ENCODE measurements at regions not wholly inside any gene's neighbourhood (a gene's known extent, or its start where the extent isn't known, plus 50 kb on each side); places are given as distances from the start of the nearest gene placed in this dataset.
"Not testable (repeated sequence)": the region's sequence is repeated elsewhere in the genome, so short reads cannot be mapped to it uniquely, and the experiment has no call there.

DNA sequence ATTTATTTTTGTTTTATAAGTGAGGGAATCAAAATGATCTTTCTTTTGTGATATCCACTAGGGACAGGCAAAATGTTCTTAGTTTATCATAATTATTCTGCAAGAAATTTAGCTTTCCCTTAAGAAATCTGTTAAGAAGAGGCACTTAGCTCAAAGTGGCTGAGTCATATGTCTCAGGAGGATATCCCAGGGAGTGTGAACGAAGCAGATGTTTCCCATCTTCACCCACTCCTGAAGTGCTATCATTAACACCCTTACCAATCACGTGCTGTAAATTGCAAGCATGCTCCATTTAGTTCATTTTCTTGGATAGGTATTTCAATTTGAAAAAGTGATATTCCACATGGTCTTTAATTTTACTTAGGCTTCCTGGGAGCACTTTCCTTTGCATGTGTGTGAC lies 774.3 kb upstream of the TMEFF2 start:
- Histone ChIP-seq H3K9me3 (ENCODE audit: low read depth, low read length) (no peaks in the 10 kb centered on the region), H3K79me2 (ENCODE audit: insufficient read depth, low read length) (no peaks in the 10 kb centered on the region), H3K4me1 (ENCODE audit: insufficient read depth, low read length) (no peaks in the 10 kb centered on the region), H3K36me3 (ENCODE audit: insufficient read depth, low read length) (no peaks in the 10 kb centered on the region), H3K4me3 (ENCODE audit: insufficient read depth, low read length) (no peak overlapping the region), H3K27me3 (ENCODE audit: insufficient read depth, low read length) (no peaks in the 10 kb centered on the region), H3K4me2 (ENCODE audit: insufficient read depth, low read length) (no peak overlapping the region), H4K20me1 (ENCODE audit: insufficient read depth, low read length) (no peaks in the 10 kb centered on the region), H3K27ac (ENCODE audit: low read depth, low read length) (no peak overlapping the region), H2AFZ (ENCODE audit: low read length) (no peak overlapping the region)
- DNase-seq (ENCODE audit: insufficient read length, low spot score, missing footprints): no peak
- TF ChIP-seq, protein P1, sequence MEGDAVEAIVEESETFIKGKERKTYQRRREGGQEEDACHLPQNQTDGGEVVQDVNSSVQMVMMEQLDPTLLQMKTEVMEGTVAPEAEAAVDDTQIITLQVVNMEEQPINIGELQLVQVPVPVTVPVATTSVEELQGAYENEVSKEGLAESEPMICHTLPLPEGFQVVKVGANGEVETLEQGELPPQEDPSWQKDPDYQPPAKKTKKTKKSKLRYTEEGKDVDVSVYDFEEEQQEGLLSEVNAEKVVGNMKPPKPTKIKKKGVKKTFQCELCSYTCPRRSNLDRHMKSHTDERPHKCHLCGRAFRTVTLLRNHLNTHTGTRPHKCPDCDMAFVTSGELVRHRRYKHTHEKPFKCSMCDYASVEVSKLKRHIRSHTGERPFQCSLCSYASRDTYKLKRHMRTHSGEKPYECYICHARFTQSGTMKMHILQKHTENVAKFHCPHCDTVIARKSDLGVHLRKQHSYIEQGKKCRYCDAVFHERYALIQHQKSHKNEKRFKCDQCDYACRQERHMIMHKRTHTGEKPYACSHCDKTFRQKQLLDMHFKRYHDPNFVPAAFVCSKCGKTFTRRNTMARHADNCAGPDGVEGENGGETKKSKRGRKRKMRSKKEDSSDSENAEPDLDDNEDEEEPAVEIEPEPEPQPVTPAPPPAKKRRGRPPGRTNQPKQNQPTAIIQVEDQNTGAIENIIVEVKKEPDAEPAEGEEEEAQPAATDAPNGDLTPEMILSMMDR (IDR thresholded peaks at IDR 0.05; ENCODE audit: extremely low read depth, low read depth, low read length): no peak

DNA sequence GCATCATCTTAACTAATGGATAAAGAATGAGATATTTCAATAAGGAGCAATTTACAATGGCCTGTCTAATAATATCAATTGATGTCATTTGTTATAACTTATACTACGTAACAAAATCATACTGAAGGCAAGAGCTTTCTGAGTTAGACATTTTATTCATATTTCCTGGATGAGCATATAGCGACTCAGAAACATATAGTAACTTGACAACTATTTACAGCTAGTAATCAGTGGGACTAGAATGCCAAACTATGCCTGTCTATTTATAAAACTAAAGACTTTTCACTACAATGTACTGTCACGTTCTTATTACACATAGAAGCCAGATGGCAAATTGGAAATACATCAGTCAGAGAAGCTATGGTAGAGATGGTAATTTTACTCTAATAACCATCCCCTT lies 766.2 kb upstream of the TMEFF2 start:
- no peaks in the 10 kb centered on the region for H3K36me3 ChIP-seq (ENCODE audit: insufficient read depth, low read length)
- no peak for DNase-seq (ENCODE audit: insufficient read length, low spot score, missing footprints)
- no peak overlapping the region for H3K4me2 ChIP-seq (ENCODE audit: insufficient read depth, low read length)
- no peak overlapping the region for H3K27ac ChIP-seq (ENCODE audit: low read depth, low read length)
- H4K20me1 ChIP-seq (ENCODE audit: insufficient read depth, low read length): no peaks in the 10 kb centered on the region
- no peak overlapping the region for H3K4me3 ChIP-seq (ENCODE audit: insufficient read depth, low read length)
- TF ChIP-seq, protein P1 (IDR thresholded peaks at IDR 0.05; ENCODE audit: extremely low read depth, low read depth, low read length): no peak
- no peaks in the 10 kb centered on the region for H3K27me3 ChIP-seq (ENCODE audit: insufficient read depth, low read length)
- H3K4me1 ChIP-seq (ENCODE audit: insufficient read depth, low read length): no peaks in the 10 kb centered on the region
- H3K9me3 ChIP-seq (ENCODE audit: low read depth, low read length): no peaks in the 10 kb centered on the region
- no peaks in the 10 kb centered on the region for H3K79me2 ChIP-seq (ENCODE audit: insufficient read depth, low read length)
- no peak overlapping the region for H2AFZ ChIP-seq (ENCODE audit: low read length)

DNA sequence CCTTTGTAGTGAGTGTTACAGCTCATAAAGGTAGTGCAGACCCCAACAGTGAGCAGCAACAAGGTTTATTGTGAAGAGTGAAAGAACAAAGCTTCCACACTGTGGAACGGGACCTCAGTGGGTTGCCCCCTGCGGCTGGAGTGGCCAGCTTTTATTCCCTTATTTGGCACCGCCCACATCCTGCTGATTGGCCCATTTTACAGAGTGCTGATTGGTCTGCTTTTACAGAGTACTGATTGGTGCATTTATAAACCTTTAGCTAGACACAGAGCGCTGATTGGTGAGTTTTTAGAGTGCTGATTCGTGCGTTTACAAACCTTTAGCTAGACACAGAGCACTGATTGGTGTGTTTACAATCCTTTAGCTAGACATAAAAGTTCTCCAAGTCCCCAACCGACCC lies 763.9 kb upstream of the TMEFF2 start:
- H3K4me2 ChIP-seq (ENCODE audit: insufficient read depth, low read length); H3K27ac ChIP-seq (ENCODE audit: low read depth, low read length); H3K4me1 ChIP-seq (ENCODE audit: insufficient read depth, low read length); H4K20me1 ChIP-seq (ENCODE audit: insufficient read depth, low read length); H3K27me3 ChIP-seq (ENCODE audit: insufficient read depth, low read length); H3K9me3 ChIP-seq (ENCODE audit: low read depth, low read length); H3K4me3 ChIP-seq (ENCODE audit: insufficient read depth, low read length); H3K79me2 ChIP-seq (ENCODE audit: insufficient read depth, low read length); H2AFZ ChIP-seq (ENCODE audit: low read length); H3K36me3 ChIP-seq (ENCODE audit: insufficient read depth, low read length); DNase-seq (ENCODE audit: insufficient read length, low spot score, missing footprints): not testable (repeated sequence)

DNA sequence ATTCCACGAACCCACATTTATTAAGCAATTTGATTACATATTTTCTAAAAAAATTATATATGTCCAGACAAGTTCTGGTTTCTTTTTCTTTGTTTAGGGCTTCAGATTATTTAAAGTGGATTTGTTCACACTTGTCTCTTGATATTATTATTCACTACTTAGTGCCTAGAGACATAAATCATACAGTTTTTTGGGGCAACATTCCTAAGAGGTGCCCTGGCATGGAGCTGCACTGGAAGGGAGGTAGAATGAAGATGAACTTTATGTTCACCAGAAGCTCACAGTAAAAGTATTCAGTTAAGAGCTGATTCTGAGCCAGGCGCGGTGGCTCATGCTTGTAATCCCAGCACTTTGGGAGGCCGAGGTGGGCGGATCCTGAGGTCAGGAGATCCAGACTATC lies 762.7 kb upstream of the TMEFF2 start:
- H3K4me3 ChIP-seq (ENCODE audit: insufficient read depth, low read length): no peak overlapping the region
- no peaks in the 10 kb centered on the region for H3K79me2 ChIP-seq (ENCODE audit: insufficient read depth, low read length)
- H4K20me1 ChIP-seq (ENCODE audit: insufficient read depth, low read length): no peaks in the 10 kb centered on the region
- H3K27me3 ChIP-seq (ENCODE audit: insufficient read depth, low read length): no peaks in the 10 kb centered on the region
- DNase-seq (ENCODE audit: insufficient read length, low spot score, missing footprints): no peak
- H3K36me3 ChIP-seq (ENCODE audit: insufficient read depth, low read length): no peaks in the 10 kb centered on the region
- no peaks in the 10 kb centered on the region for H3K9me3 ChIP-seq (ENCODE audit: low read depth, low read length)
- TF ChIP-seq, protein P1 (IDR thresholded peaks at IDR 0.05; ENCODE audit: extremely low read depth, low read depth, low read length): no peak
- no peak overlapping the region for H3K4me2 ChIP-seq (ENCODE audit: insufficient read depth, low read length)
- no peak overlapping the region for H3K27ac ChIP-seq (ENCODE audit: low read depth, low read length)
- no peaks in the 10 kb centered on the region for H3K4me1 ChIP-seq (ENCODE audit: insufficient read depth, low read length)
- no peak overlapping the region for H2AFZ ChIP-seq (ENCODE audit: low read length)

DNA sequence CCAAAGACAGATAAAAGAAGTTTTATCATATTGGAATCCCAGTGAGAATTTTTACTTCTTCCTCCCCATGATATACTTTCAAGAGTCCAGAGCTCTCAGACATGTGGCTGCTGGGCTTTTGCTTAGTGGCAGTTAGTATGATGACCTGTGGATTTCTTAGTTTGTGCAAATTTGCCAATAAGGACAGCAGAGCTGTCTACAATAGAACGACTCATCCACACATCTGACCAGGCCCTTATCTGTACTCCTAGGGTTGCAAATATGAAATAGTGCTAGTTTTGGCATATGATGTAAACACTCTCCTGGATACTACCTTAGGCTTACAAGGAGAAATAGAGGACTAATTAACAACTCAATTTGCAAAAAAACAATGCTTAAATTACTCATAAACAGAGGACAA lies 758.4 kb upstream of the TMEFF2 start:
- Histone ChIP-seq H3K4me1 (ENCODE audit: insufficient read depth, low read length) (no peaks in the 10 kb centered on the region), H2AFZ (ENCODE audit: low read length) (no peak overlapping the region), H3K79me2 (ENCODE audit: insufficient read depth, low read length) (no peaks in the 10 kb centered on the region), H3K4me2 (ENCODE audit: insufficient read depth, low read length) (no peak overlapping the region), H4K20me1 (ENCODE audit: insufficient read depth, low read length) (no peaks in the 10 kb centered on the region), H3K36me3 (ENCODE audit: insufficient read depth, low read length) (no peaks in the 10 kb centered on the region), H3K9me3 (ENCODE audit: low read depth, low read length) (no peaks in the 10 kb centered on the region), H3K27me3 (ENCODE audit: insufficient read depth, low read length) (no peaks in the 10 kb centered on the region), H3K4me3 (ENCODE audit: insufficient read depth, low read length) (no peak overlapping the region), H3K27ac (ENCODE audit: low read depth, low read length) (no peak overlapping the region)
- no peak for DNase-seq (ENCODE audit: insufficient read length, low spot score, missing footprints)
- TF ChIP-seq, protein P1 (IDR thresholded peaks at IDR 0.05; ENCODE audit: extremely low read depth, low read depth, low read length): no peak

Measured in osteoblast (primary cell).